Right lobe of liver (tissue), 4 donors: ENCODE measurements at regions not wholly inside any gene's neighbourhood (a gene's known extent, or its start where the extent isn't known, plus 50 kb on each side); places are given as distances from the start of the nearest gene placed in this dataset.

Experiments
- POLR2A ChIP-seq: fragments of 450-650 bp; IDR thresholded peaks from one replicate; pipeline ENCODE4 v1.6.1; 2017; ENCODE audit warnings: antibody characterized with exemption, mild to moderate bottlenecking
- TF ChIP-seq, protein P1 (sequence below), 4 donors: fragments of 200-600 bp in 3 of 4; fragments of 450-650 bp in 1 of 4; IDR thresholded peaks; one replicate each; pipeline versions ENCODE4 v1.5.1 to v1.8.0; 2016 to 2022; ENCODE audit warnings: antibody characterized with exemption in 4 of 4, mild to moderate bottlenecking in 2 of 4
- donor health status: DM: no; HTN: no; CAD: no.
- donor health status: DM: no; HTN: no; CAD: no.
- donor health status: DM: no; HTN: yes; CAD: no.

DNA sequence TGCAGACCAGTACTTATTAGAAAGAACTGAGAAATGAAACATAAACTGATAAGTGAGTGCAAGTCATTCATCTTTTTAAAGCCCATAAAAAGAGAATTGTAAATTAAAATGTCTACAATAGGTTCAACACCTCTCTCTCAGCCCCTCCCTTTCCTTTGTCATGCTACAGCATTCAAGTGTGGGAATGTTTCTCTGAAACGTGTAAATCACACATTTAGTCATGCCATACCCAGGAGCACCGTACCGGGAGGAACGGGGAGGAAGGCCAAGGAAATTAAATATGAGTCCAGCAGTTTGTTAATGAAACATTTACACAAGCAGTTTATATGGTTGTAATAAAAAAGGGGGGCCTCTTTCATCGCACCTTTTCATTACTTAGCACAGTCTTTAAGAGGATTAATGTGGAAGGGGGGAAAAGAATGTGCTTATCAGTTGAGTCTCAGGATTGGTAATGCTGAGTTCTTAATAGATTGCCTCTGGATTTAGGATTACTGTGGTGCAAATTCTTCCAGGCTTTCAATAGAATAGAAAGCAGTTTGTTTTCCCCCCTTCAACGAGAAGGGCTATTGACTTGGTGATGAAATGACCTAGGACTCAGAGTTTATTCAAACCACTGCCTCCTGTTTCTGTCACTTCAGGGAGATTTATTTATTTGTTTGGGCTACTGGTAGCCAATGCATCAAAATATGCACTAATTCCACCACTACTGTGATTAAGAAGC lies 176.0 kb upstream of the ZNF608 start:
- no peak for TF ChIP-seq POLR2A
- TF ChIP-seq, protein P1, sequence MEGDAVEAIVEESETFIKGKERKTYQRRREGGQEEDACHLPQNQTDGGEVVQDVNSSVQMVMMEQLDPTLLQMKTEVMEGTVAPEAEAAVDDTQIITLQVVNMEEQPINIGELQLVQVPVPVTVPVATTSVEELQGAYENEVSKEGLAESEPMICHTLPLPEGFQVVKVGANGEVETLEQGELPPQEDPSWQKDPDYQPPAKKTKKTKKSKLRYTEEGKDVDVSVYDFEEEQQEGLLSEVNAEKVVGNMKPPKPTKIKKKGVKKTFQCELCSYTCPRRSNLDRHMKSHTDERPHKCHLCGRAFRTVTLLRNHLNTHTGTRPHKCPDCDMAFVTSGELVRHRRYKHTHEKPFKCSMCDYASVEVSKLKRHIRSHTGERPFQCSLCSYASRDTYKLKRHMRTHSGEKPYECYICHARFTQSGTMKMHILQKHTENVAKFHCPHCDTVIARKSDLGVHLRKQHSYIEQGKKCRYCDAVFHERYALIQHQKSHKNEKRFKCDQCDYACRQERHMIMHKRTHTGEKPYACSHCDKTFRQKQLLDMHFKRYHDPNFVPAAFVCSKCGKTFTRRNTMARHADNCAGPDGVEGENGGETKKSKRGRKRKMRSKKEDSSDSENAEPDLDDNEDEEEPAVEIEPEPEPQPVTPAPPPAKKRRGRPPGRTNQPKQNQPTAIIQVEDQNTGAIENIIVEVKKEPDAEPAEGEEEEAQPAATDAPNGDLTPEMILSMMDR (IDR thresholded peaks at IDR 0.05), result no peak
